SK-N-MC (cell line): ENCODE measurements at regions not wholly inside any gene's neighbourhood (a gene's known extent, or its start where the extent isn't known, plus 50 kb on each side); places are given as distances from the start of the nearest gene placed in this dataset.

Experiments
- DNase-seq: peaks from one replicate; pipeline ENCODE4 v3.0.0-alpha.2; 2011; ENCODE audit warnings: low read depth, low spot score
- H3K27ac ChIP-seq: fragments of 200-600 bp; sonication (generic); 2 replicates; pipeline ENCODE4 v1.5.1; 2016; ENCODE audit warnings: mixed run types
- H3K36me3 ChIP-seq: fragments of 200-600 bp; sonication (generic); 2 replicates; pipeline ENCODE4 v1.6.1; 2017; ENCODE audit warnings: antibody characterized with exemption, low read length, mixed read lengths; ENCODE audit not compliant: insufficient read depth
- H3K4me3 ChIP-seq: fragments of 200-600 bp; sonication (generic); 2 replicates; pipeline ENCODE4 v1.5.1; 2016
- H3K9ac ChIP-seq: fragments of 200-600 bp; sonication (generic); 2 replicates; pipeline ENCODE4 v1.8.0; 2017; ENCODE audit warnings: mixed run types, mixed read lengths; ENCODE audit not compliant: insufficient read length
- H3K9me3 ChIP-seq: fragments of 200-600 bp; sonication (generic); 2 replicates; pipeline ENCODE4 v1.6.1; 2017; ENCODE audit warnings: low read depth, mild to moderate bottlenecking, antibody characterized with exemption, low read length, moderate library complexity, mixed read lengths
- EZH2 ChIP-seq: fragments of 200-600 bp; sonication (generic); IDR thresholded peaks from one replicate; pipeline ENCODE4 v1.6.1; 2017; ENCODE audit warnings: antibody characterized with exemption
- FOXP2 ChIP-seq: optimal IDR thresholded peaks from 2 replicates; pipeline ENCODE3; 2011; ENCODE audit warnings: mild to moderate bottlenecking, moderate library complexity; ENCODE audit not compliant: insufficient read depth; ENCODE audit errors: extremely low read length, control extremely low read depth
- POLR2AphosphoS5 ChIP-seq: IDR thresholded peaks from 2 replicates; pipeline ENCODE4 v1.6.1; 2012; ENCODE audit warnings: mild to moderate bottlenecking, low read depth, low read length, borderline replicate concordance

- no peak overlapping the region for H3K9ac ChIP-seq
- H3K4me3 ChIP-seq = no peak overlapping the region
- no peaks in the 10 kb centered on the region for H3K36me3 ChIP-seq
- no peak for DNase-seq
- TF ChIP-seq POLR2AphosphoS5 (no peak), EZH2 (no peak), FOXP2 (no peak)
- no peak overlapping the region for H3K27ac ChIP-seq
- H3K9me3 ChIP-seq = no peaks in the 10 kb centered on the region
Measured at GRCh38 chr9:29969408-29969807, 2396.1 kb upstream of the C9orf72 start.

DNA sequence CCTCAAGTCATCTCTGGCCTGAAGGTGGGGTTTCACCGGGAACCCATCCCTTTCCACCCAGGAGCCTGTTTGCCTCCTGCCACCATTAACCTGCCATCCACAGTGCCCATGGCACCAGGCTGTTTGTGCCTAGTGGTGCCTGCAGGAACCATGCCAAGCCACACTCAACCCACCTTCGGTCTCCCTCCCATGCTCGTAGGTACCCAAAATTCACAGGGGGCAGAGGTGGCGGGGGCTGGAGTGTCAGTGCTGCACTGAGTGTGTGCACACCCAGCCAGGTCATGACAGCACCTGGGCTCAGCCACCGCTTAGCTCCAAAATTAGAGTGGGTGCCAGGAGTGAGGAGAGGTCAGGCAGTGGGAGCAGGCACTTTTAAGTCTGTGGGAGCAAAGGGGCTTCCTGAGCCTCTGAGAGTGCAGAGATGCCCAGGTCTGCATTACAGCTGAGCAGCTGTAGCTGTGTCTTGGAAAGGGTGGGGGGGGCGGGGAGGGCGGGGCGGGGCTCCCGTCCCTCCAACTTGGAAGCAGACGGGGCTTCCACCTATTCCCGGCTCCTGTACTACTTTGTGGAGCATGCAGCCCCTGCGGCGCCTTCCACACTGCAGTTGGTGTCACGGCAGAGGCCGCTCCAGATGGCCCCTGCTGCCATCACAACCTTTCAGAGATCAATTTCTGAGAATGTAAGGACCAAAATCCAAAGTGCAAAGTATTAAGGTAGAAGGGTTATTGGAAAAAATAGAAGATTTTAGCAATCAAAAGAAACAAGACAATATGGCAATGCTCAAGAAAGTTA lies 2396.8 kb upstream of the C9orf72 start:
- no peak for DNase-seq
- no peaks in the 10 kb centered on the region for H3K36me3 ChIP-seq
- no peaks in the 10 kb centered on the region for H3K9me3 ChIP-seq
- TF ChIP-seq FOXP2 (no peak), EZH2 (no peak), POLR2AphosphoS5 (no peak)
- no peak overlapping the region for H3K4me3 ChIP-seq
- H3K9ac ChIP-seq = no peak overlapping the region
- no peak overlapping the region for H3K27ac ChIP-seq

DNA sequence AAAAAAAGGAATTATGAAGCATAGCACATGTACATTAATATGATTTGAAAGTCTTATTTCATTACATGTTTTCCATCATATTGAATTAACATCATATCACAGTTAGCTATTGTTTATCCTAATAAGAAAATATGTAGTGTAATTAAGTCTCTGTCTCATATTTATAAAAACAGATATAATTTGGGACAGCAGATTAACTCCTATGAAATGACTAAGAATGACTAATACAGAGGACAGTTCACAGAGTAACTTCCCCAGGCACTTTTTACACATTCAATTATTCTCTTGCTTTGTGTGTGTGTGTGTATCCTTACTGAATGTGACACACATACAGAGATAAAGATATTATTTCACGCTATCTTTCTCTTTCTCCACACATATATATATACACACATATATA lies 2400.9 kb upstream of the C9orf72 start:
- H3K27ac ChIP-seq = no peak overlapping the region
- TF ChIP-seq FOXP2 (no peak), POLR2AphosphoS5 (no peak)
- no peak overlapping the region for H3K4me3 ChIP-seq
- no peak overlapping the region for H3K9ac ChIP-seq
- H3K36me3 ChIP-seq = no peaks in the 10 kb centered on the region
- DNase-seq = no peak
- H3K9me3 ChIP-seq = no peaks in the 10 kb centered on the region

GRCh38 chr9:29976981-29977380 lies 2403.7 kb upstream of the C9orf72 start:
- TF ChIP-seq POLR2AphosphoS5 (no peak), FOXP2 (peak; percentile 26)
- Histone ChIP-seq H3K4me3 (no peak overlapping the region), H3K27ac (0 out of 2 replicates have a peak overlapping the region, but pooled peaks have one; percentile 23), H3K9me3 (no peaks in the 10 kb centered on the region), H3K36me3 (no peaks in the 10 kb centered on the region), H3K9ac (no peak overlapping the region)
- DNase-seq = peak; percentile 63

DNA sequence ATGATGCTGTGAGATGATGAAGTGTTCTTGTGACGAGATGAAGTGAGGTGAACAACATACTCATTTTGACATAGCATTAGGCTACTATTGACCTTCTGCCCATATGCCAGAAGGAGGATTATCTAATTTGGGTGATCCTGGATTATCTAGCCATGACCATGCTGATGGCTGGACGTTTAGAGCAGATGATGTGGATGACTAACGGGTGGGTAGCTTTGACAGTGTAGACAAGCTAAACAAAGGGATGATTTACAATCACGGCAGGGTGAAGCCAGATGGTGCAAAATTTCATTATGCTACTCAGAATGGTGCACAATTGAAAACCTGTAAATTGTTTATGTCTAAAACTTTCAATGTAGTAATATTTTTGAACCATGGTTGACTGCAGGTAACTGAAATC lies 2403.4 kb upstream of the ACO1 start:
- no peak for DNase-seq
- H3K27ac ChIP-seq = no peak overlapping the region
- H3K36me3 ChIP-seq = no peaks in the 10 kb centered on the region
- no peak overlapping the region for H3K9ac ChIP-seq
- no peak overlapping the region for H3K4me3 ChIP-seq
- H3K9me3 ChIP-seq = no peaks in the 10 kb centered on the region
- no peak for TF ChIP-seq POLR2AphosphoS5
- no peak for TF ChIP-seq EZH2
- no peak for TF ChIP-seq FOXP2

DNA sequence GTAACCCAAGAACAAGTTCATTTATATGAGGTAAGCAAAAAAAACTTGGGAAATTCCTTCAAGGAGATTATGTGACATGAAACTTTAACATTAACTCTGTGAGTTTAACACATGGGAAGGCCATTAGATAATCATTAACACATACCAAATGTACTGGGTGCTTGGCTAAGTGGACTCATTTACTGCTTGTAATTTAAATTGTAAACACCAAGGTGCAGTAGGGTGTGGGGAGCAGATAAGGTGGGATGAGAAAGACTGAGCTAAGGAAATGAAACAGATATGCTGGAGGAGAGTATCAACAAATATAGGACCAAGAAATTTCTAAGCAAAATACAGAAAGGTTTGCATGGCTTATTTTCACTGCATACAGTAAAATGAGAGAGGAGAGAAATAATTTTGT lies 2384.8 kb upstream of the ACO1 start:
- no peak overlapping the region for H3K27ac ChIP-seq
- no peak overlapping the region for H3K9ac ChIP-seq
- TF ChIP-seq FOXP2 = no peak
- no peak for TF ChIP-seq POLR2AphosphoS5
- no peak for TF ChIP-seq EZH2
- no peak overlapping the region for H3K4me3 ChIP-seq
- H3K9me3 ChIP-seq = no peaks in the 10 kb centered on the region
- H3K36me3 ChIP-seq = no peaks in the 10 kb centered on the region
- DNase-seq = no peak

- Histone ChIP-seq H3K36me3 (no peaks in the 10 kb centered on the region), H3K4me3 (no peak overlapping the region), H3K9ac (no peak overlapping the region), H3K27ac (no peak overlapping the region), H3K9me3 (no peaks in the 10 kb centered on the region)
- no peak for DNase-seq
- TF ChIP-seq POLR2AphosphoS5 = no peak
- TF ChIP-seq EZH2 = no peak
- no peak for TF ChIP-seq FOXP2
Measured at GRCh38 chr9:30010691-30011090, 2373.8 kb upstream of the ACO1 start.

DNA sequence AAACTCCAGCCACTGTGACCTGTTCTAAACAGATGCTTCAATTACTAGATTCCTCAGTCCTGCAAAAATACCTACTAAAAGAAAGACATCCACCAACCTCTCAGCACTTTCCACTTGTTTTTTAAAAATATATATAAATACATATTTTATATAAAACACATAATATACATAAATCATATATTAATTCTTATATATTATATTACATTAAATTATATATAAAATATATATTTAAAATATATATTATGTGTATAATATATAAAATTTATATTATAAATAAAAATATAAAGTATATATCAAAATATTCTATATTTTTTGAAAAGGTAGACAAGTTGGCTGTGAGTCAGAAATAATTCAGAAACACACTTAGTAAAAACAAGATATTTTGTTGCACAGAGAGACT lies 2371.8 kb upstream of the ACO1 start:
- Histone ChIP-seq H3K9me3 (no peaks in the 10 kb centered on the region), H3K36me3 (no peaks in the 10 kb centered on the region), H3K9ac (no peak overlapping the region), H3K4me3 (no peak overlapping the region), H3K27ac (no peak overlapping the region)
- TF ChIP-seq FOXP2 = no peak
- no peak for TF ChIP-seq POLR2AphosphoS5
- no peak for TF ChIP-seq EZH2
- DNase-seq = no peak

DNA sequence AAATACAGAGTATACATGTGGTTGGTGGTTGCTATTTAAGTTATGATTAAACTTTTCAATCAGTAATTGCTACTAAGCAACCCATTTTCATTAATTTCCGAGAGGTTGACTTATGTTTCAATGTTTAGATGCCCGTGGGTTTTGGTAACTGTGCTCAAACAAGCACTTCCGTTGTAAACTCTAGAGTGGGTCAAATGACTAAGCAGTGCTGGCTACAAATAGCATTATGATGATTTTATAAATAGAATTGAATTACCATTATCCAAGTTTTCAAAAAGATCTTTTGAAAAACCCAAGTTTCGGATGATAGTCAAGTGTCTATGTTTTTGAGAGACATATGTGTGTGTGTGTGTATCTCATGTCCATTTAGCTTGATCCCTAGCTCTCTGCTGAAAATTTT lies 2369.4 kb upstream of the ACO1 start:
- no peak overlapping the region for H3K9ac ChIP-seq
- H3K36me3 ChIP-seq = no peaks in the 10 kb centered on the region
- TF ChIP-seq POLR2AphosphoS5 (no peak), FOXP2 (no peak), EZH2 (no peak)
- no peak overlapping the region for H3K4me3 ChIP-seq
- no peak overlapping the region for H3K27ac ChIP-seq
- no peaks in the 10 kb centered on the region for H3K9me3 ChIP-seq
- no peak for DNase-seq
